ENCODE measurements at regions not wholly inside any gene's neighbourhood (a gene's known extent, or its start where the extent isn't known, plus 50 kb on each side); places are given as distances from the start of the nearest gene placed in this dataset.
"Not testable (repeated sequence)": the region's sequence is repeated elsewhere in the genome, so short reads cannot be mapped to it uniquely, and the experiment has no call there.

DNA sequence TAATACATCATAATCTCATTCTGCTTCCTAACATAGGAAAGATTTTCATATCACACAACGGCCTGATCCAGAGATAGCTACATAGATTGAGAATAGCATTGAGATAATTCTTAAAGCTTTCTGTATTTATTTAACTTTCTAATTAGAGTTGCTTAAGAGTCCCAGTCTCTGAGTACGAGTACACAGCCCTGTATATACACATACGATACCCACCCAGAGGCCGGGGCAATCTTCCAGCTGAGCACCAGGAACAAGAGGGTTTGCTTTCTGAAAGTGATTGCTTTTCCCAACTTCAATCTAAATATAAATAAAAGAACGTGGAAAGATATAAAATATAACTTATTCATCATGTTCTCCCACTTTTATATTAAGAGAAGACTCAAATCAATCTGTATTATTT, 313.8 kb downstream of the COL12A1 start:
- DNase-seq (ENCODE audit: low read depth) = no peak
- TF ChIP-seq CTCF (IDR thresholded peaks at IDR 0.05; ENCODE audit: control insufficient read depth, extremely low read depth, insufficient read depth) = no peak
- H3K4me3 ChIP-seq (ENCODE audit: low read depth, low read length) = no peak overlapping the region

DNA sequence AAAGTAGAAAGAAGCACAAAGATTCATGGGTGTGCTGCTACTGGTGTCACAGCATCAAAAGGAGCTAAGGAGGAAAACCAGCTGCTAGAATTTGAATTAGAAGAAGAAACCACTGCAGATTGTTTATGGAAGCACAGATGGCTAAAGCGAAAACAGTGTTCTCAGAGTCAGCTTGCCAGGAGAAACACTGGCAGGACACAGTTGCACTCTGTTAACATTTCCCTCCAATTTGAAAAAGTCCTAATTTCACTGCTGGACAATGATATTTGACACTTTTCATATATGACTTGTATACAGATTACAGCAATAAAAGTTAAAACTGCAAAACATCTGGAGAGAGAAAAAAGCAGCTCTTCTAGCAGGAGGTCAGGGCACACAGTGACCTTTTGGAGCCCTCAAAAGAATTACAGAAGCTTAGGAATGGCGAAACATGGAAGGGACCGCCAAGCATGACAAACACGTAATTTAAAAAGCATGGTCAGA, 314.5 kb downstream of the COL12A1 start:
- TF ChIP-seq CTCF (IDR thresholded peaks at IDR 0.05; ENCODE audit: control insufficient read depth, extremely low read depth, insufficient read depth) = no peak
- DNase-seq (ENCODE audit: low read depth) = no peak
- H3K4me3 ChIP-seq (ENCODE audit: low read depth, low read length) = no peak overlapping the region

DNA sequence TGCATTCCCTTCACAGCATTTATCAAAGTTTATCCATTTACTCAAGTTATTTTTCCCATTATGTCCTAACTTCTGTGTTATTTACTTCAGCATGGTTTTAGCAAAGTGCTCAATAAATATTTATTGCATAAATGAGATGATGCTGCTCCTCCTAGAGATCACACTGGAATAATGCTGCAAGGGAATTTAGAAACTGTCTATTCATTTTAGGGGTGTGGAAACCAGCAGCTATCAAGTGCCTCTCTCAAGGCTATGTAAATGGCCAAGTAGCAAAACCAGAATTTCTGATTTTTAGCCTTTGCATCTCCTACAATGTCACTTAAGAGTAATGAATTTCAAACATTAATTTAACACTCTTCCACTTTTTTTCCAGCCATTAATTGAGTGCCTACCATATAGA, 316.2 kb downstream of the COL12A1 start:
- DNase-seq (ENCODE audit: low read depth) = no peak
- TF ChIP-seq CTCF (IDR thresholded peaks at IDR 0.05; ENCODE audit: control insufficient read depth, extremely low read depth, insufficient read depth) = peak; percentile 15; the same call in 1 of the 2 replicates
- H3K4me3 ChIP-seq (ENCODE audit: low read depth, low read length) = no peak overlapping the region

DNA sequence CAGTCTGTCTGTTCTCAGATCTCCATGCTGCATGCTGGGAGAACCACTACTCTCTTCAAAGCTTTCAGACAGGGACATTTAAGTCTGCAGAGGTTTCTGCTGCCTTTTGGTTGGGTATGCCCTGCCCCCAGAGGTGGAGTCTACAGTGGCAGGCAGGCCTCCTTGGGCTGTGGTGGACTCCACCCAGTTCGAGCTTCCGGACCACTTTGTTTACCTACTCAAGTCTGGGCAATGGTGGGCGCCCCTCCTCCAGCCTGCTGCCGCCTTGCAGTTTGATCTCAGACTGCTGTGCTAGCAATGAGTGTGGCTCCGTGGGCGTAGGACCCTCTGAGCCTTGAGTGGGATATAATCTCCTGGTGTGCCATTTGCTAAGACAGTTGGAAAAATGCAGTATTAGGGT, 317.1 kb downstream of the COL12A1 start:
- not testable (repeated sequence) for DNase-seq (ENCODE audit: low read depth); H3K4me3 ChIP-seq (ENCODE audit: low read depth, low read length)

DNA sequence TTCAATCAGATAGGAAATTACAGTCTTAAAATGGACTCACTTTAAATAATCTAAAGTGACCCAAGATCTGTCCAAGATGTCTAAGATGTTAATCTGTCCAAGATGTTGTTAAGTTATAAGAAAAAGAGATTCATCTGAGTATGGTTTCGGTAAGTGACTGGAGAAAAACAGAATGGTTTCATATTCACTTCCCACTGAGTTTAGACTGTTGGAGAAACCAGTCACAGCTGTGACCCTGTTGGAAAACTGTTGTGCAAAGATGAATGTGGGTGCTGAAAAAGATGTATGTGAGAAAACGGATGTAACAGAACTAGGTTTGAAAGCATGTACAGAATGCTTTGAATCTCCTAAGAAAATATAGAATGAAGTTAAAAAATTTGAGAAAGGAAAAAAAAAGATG, 325.9 kb downstream of the COL12A1 start:
- no peak overlapping the region for H3K4me3 ChIP-seq (ENCODE audit: low read depth, low read length)
- no peak for TF ChIP-seq CTCF (IDR thresholded peaks at IDR 0.05; ENCODE audit: control insufficient read depth, extremely low read depth, insufficient read depth)
- no peak for DNase-seq (ENCODE audit: low read depth)

GRCh38 chr6:74879234-74879633, 326.6 kb downstream of the COL12A1 start:
- no peak for DNase-seq (ENCODE audit: low read depth)
- H3K4me3 ChIP-seq (ENCODE audit: low read depth, low read length) = no peak overlapping the region
- TF ChIP-seq CTCF (IDR thresholded peaks at IDR 0.05; ENCODE audit: control insufficient read depth, extremely low read depth, insufficient read depth) = no peak

DNA sequence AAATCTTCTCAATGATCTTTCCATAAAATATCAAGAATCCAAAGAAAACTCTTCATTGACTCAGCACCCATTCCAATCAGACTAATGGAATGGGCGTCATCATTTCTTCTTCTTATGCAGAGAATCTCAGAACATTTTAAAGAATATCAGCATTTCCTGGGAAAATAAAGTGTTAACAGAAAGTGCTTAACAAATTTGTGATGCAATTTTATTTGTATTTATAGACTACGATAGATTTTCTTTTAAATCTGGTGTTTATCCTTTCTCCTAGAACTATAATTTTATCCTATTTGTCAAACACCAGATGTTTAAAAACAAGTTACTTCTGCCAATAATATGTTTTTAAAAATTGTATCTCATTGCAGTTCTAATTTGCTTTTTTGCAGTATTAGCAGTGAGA, 330.7 kb downstream of the COL12A1 start:
- no peak for TF ChIP-seq CTCF (IDR thresholded peaks at IDR 0.05; ENCODE audit: control insufficient read depth, extremely low read depth, insufficient read depth)
- no peak overlapping the region for H3K4me3 ChIP-seq (ENCODE audit: low read depth, low read length)
- no peak for DNase-seq (ENCODE audit: low read depth)
